Activated CD4-positive, alpha-beta T cell treated with anti-CD3 and anti-CD28 coated beads, Interleukin-10, Interleukin-2, amounts not matched to agents 100 ng/mL and 50 ng/mL, durations not matched to agents 16 hours and 8 hours (primary cell): ENCODE measurements at regions not wholly inside any gene's neighbourhood (a gene's known extent, or its start where the extent isn't known, plus 50 kb on each side); places are given as distances from the start of the nearest gene placed in this dataset.
"Not testable (repeated sequence)": the region's sequence is repeated elsewhere in the genome, so short reads cannot be mapped to it uniquely, and the experiment has no call there.

Experiments
- DNase-seq: peaks from one replicate; pipeline ENCODE4 v3.0.0-alpha.2; 2020

- no peak for DNase-seq
Observed at GRCh38 chr12:83656004-83656403, 969.3 kb downstream of the TMTC2 start.

DNA sequence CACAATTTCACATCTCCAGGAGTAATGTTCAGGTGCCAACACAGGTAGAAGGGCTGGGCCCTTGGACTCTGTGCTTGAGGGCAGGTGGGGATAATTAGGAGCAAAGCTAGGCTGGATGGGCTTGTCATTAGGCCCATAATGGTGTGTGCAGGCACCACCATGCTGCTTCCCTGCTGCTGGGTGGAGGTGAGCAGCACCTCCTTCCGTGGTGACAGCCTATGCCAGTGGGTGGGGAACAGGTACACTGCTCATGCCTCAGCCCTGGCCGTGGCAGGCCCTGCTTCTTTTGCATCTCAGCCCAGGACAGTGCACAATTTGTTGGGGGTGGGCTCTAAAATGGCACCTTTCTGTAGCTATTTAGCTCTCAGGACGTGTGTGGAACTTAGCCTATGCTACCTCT lies 955.5 kb downstream of the TMTC2 start:
- DNase-seq = no peak

DNA sequence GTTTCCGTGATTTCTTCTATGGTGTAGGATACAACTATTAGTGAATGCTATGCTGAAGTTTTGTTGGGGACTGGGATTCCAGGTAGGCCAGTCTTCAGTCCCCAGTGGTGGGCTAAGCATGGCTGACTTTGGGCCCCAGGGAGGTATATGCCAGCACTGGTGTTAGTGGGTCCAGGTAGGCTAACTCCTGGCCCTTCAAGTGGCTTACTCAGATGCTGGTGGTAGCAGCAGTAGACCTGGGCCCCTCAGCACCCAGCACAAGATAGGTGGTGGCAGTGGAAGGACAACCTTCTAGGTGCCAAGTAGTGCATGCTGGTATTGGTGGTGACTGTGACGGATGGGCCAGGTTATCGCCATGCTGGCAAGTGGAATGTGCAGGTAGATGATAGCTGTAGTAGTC lies 955.1 kb downstream of the TMTC2 start:
- no peak for DNase-seq

DNA sequence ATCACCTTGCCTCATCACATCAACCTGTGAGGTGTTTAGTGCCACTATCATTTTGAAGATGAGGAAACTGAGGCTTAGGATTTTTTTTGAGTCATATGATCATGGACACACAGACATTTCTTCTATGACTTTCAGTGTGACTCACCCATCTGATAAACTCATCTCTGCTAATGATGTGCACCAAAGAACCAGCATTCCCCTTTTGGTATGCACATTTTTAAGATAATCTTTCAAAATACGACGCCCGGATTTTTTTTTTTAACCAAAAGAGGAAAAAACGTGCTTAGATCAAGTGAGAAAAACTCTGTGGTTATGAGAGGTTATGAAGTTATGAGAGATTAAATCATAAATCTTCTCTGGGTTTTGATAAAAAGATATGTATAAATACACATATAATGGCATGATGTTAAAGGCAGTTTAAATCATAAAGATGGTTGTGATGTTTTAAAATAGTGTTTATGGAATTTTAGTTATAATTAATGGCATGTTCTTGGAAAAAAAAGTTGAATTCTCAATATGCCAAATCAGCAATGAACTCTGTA lies 948.1 kb downstream of the TMTC2 start:
- no peak for DNase-seq

DNA sequence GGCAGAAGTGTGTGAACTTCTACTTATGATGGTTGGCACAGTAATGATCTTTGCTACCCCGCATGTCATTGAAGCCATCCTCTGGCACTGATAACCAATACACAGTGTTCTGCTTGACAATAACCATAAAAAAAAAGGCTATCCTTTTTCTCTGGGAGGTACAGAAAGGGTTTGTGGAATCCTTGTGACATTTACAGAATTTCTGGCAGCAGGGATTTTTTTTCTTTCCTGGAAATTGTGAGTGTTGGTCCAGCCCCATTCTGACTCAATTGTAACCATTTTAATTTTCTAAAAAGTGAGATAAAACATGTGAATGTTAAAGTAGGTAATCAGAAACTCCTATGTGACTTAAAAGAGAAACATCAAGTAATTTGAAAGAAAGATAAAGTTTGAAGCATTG lies 943.8 kb downstream of the TMTC2 start:
- DNase-seq = no peak

GRCh38 chr12:83629931-83630330 lies 943.2 kb downstream of the TMTC2 start:
- DNase-seq = no peak

- no peak for DNase-seq
Observed at GRCh38 chr12:83622205-83622604, 935.5 kb downstream of the TMTC2 start.

- DNase-seq = no peak
Observed at GRCh38 chr12:83619973-83620372, 933.3 kb downstream of the TMTC2 start.

GRCh38 chr12:83615152-83615551 lies 928.4 kb downstream of the TMTC2 start:
- DNase-seq = no peak

DNA sequence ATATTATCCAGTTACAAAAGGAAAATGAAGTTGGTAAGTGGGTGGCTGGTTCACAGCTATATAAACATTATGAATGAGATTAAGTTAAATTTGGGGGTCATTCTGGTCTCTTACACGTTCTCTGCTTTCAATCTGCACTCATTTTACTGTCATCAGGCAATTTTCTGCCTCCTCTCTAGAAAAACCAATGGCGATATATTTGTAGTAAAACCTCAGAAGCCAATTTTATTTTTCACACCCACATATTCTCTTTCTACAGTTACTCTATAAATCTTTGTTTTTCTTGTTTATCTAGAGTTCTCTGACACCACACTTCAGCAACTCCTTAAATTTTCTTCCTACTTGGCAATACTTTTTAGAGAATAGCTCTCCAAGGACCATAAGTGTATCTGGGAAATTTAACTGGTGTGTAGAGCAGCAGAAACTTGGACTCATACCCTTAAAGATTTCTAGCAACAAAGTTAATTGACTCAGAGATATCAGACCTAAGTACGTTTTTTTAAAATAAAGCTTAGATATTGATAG lies 926.9 kb downstream of the TMTC2 start:
- DNase-seq = no peak

GRCh38 chr12:83603106-83603505 lies 916.4 kb downstream of the TMTC2 start:
- DNase-seq = no peak

DNA sequence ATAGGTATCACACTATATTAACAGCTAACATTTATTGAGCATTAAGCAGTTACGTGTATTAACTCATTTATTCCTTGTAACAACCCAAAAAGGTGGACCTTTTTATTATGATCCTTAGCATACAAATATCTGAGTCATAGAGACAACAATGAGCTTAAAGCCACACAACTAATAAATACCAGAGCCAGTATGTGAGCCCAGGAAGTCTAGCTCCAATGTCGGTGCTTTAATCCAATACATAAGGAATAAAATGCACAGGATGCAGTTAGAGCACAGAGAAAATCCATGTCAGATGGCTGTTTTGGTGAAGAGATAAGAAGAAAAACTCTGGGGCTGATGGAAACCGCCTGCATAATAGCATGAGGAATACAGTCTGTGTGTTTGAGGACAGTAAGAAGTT lies 888.6 kb downstream of the TMTC2 start:
- no peak for DNase-seq

DNA sequence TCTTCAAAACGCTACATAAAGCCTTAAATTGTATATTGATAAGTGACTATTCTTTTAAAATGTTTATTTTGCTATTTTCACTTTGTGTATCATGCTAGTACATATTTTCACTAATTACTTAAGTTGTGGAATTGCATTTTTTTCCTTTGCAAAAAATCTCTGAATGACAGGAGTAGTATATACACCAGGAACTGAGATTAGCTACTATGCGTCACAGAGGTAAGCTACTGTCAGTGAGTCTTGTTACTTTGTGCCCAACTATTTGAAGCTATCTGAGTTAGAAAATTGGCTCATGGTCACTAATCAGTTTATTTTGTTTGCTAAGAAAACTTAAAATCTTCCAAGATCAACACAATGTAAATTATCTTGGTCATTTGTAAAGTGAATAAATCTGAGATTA lies 887.4 kb downstream of the TMTC2 start:
- no peak for DNase-seq

- peak; percentile 1 for DNase-seq
Observed at GRCh38 chr12:83573671-83574070, 887.0 kb downstream of the TMTC2 start.

DNA sequence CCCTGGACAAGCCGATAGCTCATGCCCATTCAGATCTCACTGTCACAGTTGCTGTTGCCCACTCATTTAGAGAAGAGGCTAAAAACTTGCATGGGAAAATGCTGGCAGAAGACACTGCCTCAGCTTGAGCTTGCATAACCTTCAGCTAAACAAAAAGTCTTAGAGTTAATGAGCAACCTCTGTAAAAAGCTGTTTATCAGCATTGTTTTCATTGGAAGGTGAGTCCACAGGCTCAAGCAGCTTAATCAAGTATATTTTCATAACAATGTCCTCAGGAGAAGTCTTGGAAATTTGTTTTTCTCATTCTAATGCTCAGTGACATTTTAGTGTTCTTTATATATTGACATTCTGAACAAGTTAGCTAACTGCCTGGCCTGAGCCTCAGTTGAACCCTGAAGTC lies 872.9 kb downstream of the TMTC2 start:
- no peak for DNase-seq

DNA sequence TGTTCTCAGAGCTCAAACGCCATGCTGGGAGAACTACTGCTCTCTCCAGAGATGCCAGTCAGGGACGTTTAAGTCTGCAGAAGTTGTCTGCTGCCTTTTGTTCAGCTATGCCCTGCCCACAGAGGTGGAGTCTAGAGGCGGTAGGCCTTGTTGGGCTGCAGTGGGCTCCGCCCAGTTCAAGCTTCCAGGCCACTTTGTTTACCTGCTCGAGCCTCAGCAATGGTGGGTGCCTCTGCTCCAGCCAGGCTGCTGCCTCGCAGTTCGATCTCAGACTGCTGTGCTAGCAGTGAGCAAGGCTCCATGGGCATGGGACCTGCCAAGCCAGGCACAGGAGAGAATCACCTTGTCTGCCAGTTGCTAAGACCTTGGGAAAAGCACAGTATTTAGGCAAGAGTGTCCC lies 869.3 kb downstream of the TMTC2 start:
- DNase-seq = not testable (repeated sequence)

GRCh38 chr12:83541446-83541845 lies 854.7 kb downstream of the TMTC2 start:
- DNase-seq = no peak

DNA sequence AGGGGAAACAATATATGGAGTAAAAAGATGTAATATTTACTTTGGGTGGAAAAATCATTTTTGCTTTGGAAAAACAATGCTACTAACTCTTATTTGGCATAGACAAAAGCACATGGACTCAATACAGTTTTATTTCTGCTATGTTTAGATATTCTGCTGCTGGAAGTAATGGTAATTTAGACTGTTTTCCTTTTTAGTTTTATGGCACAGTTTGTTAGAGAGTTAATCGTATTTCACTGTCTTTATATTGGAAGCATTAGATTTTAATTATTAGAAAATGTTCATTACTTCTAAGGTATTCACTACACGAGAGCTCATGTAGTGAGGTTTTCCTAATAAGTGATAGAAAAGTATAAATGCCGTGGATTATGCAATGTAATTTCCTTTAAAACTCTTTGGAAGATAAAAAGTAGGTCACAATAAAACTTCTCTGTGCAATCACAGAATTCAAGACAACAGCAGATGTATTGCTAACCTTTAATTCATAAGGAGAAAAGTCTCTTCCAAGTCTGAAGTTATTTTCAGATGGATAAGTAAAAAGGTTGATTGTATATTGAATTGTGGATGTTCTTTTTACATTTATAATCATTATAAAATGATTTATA lies 851.8 kb downstream of the TMTC2 start:
- no peak for DNase-seq

DNA sequence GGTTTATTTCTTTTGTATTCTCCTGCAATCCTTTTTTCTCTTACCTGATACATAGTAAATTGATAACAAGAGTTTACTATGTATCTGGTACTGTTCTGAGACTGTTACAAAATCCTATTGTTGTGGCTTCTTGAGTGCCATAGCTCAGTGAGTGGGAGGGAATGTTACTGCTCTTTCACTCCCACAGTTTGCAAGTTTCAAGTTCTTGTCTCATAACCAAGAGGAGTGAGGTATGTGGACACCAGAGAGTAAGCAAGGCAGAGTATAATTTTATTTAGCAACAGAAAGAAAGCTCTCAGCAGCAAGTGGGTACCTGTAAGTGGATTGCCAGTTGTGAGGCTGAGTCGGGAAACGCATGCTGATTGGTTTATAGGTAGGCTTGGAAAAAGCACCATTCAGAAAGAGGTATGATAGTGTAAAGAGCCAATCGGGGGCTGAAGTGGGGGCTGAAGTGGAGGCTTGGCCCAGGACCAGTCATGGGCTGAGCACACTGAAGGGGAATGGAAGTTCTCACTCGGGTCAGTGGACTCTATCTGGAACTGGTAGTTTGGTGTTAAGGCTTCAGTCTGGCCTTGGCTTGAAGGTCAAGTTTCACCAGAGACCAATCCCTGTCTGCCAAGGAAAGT lies 850.8 kb downstream of the TMTC2 start:
- DNase-seq = no peak

- no peak for DNase-seq
Observed at GRCh38 chr12:83536496-83536895, 849.8 kb downstream of the TMTC2 start.

GRCh38 chr12:83528571-83528970 lies 841.9 kb downstream of the TMTC2 start:
- no peak for DNase-seq

DNA sequence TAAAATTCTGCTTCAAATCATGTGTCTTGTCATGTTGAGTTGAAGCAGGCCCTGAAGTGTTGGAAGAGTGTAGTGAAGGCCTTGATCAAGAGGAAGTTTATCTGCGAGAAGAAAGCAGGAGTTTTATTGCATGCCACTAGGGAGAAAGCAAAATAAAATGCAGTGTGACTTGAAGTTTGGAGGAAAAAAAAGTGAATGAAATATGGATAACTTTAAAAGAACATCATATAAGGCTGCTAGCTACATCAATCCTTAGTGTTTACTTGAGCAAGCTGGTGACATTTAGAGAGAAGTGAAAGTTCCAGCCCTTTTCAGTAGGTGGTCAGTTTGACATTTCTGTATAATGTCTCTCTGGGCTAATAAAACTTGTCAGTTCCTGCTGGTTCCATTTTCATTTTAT lies 841.1 kb downstream of the TMTC2 start:
- DNase-seq = no peak

GRCh38 chr12:83515306-83516026 lies 828.8 kb downstream of the TMTC2 start:
- DNase-seq = no peak

DNA sequence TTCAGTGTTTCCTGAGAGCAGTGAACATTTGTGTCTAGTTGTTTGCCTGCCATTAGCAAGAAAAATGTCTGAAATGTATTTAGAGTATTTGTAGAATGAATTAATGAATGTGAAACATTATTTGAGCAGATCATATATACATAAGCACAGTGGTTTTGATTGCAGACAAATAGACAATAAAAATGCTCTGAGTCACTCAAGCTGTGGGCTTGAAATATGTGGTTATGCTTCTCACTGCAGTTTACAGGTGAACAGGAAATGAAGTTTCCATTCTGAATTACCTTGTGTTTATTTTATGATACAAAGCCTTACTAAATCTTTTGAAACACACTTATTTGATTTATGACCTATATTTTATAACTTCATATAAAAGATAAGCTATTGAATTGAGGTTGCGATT lies 827.7 kb downstream of the TMTC2 start:
- no peak for DNase-seq
